ENCODE measurements at regions not wholly inside any gene's neighbourhood (a gene's known extent, or its start where the extent isn't known, plus 50 kb on each side); places are given as distances from the start of the nearest gene placed in this dataset.
"Not testable (repeated sequence)": the region's sequence is repeated elsewhere in the genome, so short reads cannot be mapped to it uniquely, and the experiment has no call there.

- Mint-ChIP-seq H3K4me3 (ENCODE audit: low read depth) (no peak overlapping the region), H3K27ac (no peak overlapping the region), H3K27me3 (ENCODE audit: low read depth) (no peaks in the 10 kb centered on the region), H3K9me3 (no peaks in the 10 kb centered on the region), H3K4me1 (ENCODE audit: low read depth) (no peaks in the 10 kb centered on the region), H3K36me3 (ENCODE audit: low read depth) (no peaks in the 10 kb centered on the region)
- DNase-seq (ENCODE audit: low spot score) = no peak
- intact Hi-C loops (cut with micrococcal nuclease) = no loop called here
Observed at GRCh38 chr16:9647981-9648701, 534.1 kb downstream of the GRIN2A start.

GRCh38 chr16:9650284-9650683 lies 531.9 kb downstream of the GRIN2A start:
- H3K4me1 Mint-ChIP-seq (ENCODE audit: low read depth) = no peaks in the 10 kb centered on the region
- H3K36me3 Mint-ChIP-seq (ENCODE audit: low read depth) = no peaks in the 10 kb centered on the region
- intact Hi-C loops (cut with micrococcal nuclease) = no loop called here
- H3K27me3 Mint-ChIP-seq (ENCODE audit: low read depth) = no peaks in the 10 kb centered on the region
- H3K9me3 Mint-ChIP-seq = peaks cover 4% of the 10 kb centered on the region
- no peak overlapping the region for H3K27ac Mint-ChIP-seq
- no peak overlapping the region for H3K4me3 Mint-ChIP-seq (ENCODE audit: low read depth)
- no peak for DNase-seq (ENCODE audit: low spot score)

- H3K27me3 Mint-ChIP-seq (ENCODE audit: low read depth) = no peaks in the 10 kb centered on the region
- H3K27ac Mint-ChIP-seq = no peak overlapping the region
- H3K4me3 Mint-ChIP-seq (ENCODE audit: low read depth) = no peak overlapping the region
- DNase-seq (ENCODE audit: low spot score) = no peak
- no peaks in the 10 kb centered on the region for H3K36me3 Mint-ChIP-seq (ENCODE audit: low read depth)
- peaks cover 12% of the 10 kb centered on the region for H3K9me3 Mint-ChIP-seq
- intact Hi-C loops (cut with micrococcal nuclease) = no loop called here
- H3K4me1 Mint-ChIP-seq (ENCODE audit: low read depth) = no peaks in the 10 kb centered on the region
Observed at GRCh38 chr16:9655051-9655450, 527.2 kb downstream of the GRIN2A start.

GRCh38 chr16:9657641-9658040 lies 524.6 kb downstream of the GRIN2A start:
- Mint-ChIP-seq H3K36me3 (ENCODE audit: low read depth) (no peaks in the 10 kb centered on the region), H3K27ac (no peak overlapping the region), H3K27me3 (ENCODE audit: low read depth) (no peaks in the 10 kb centered on the region), H3K4me3 (ENCODE audit: low read depth) (no peak overlapping the region), H3K9me3 (peaks cover 18% of the 10 kb centered on the region), H3K4me1 (ENCODE audit: low read depth) (no peaks in the 10 kb centered on the region)
- no peak for DNase-seq (ENCODE audit: low spot score)
- intact Hi-C loops (cut with micrococcal nuclease) = no loop called here

- no peak for DNase-seq (ENCODE audit: low spot score)
- no peaks in the 10 kb centered on the region for H3K27me3 Mint-ChIP-seq (ENCODE audit: low read depth)
- intact Hi-C loops (cut with micrococcal nuclease) = no loop called here
- no peaks in the 10 kb centered on the region for H3K36me3 Mint-ChIP-seq (ENCODE audit: low read depth)
- H3K27ac Mint-ChIP-seq = no peak overlapping the region
- H3K9me3 Mint-ChIP-seq = peaks cover 18% of the 10 kb centered on the region
- no peak overlapping the region for H3K4me3 Mint-ChIP-seq (ENCODE audit: low read depth)
- H3K4me1 Mint-ChIP-seq (ENCODE audit: low read depth) = no peaks in the 10 kb centered on the region
Observed at GRCh38 chr16:9658164-9658563, 524.1 kb downstream of the GRIN2A start.

- H3K4me3 Mint-ChIP-seq (ENCODE audit: low read depth) = no peak overlapping the region
- no peaks in the 10 kb centered on the region for H3K27me3 Mint-ChIP-seq (ENCODE audit: low read depth)
- H3K4me1 Mint-ChIP-seq (ENCODE audit: low read depth) = no peaks in the 10 kb centered on the region
- H3K36me3 Mint-ChIP-seq (ENCODE audit: low read depth) = no peaks in the 10 kb centered on the region
- no peak overlapping the region for H3K27ac Mint-ChIP-seq
- intact Hi-C loops (cut with micrococcal nuclease) = no loop called here
- no peak for DNase-seq (ENCODE audit: low spot score)
- peaks cover 22% of the 10 kb centered on the region for H3K9me3 Mint-ChIP-seq
Observed at GRCh38 chr16:9658586-9658985, 523.6 kb downstream of the GRIN2A start.

- Mint-ChIP-seq H3K4me3 (ENCODE audit: low read depth) (no peak overlapping the region), H3K27ac (no peak overlapping the region), H3K4me1 (ENCODE audit: low read depth) (no peaks in the 10 kb centered on the region), H3K36me3 (ENCODE audit: low read depth) (no peaks in the 10 kb centered on the region), H3K27me3 (ENCODE audit: low read depth) (no peaks in the 10 kb centered on the region), H3K9me3 (peaks cover 25% of the 10 kb centered on the region)
- intact Hi-C loops (cut with micrococcal nuclease) = no loop called here
- DNase-seq (ENCODE audit: low spot score) = no peak
Observed at GRCh38 chr16:9660898-9661297, 521.3 kb downstream of the GRIN2A start.

GRCh38 chr16:9661336-9662017 lies 520.8 kb downstream of the GRIN2A start:
- H3K36me3 Mint-ChIP-seq (ENCODE audit: low read depth) = no peaks in the 10 kb centered on the region
- H3K27ac Mint-ChIP-seq = no peak overlapping the region
- H3K9me3 Mint-ChIP-seq = peaks cover 28% of the 10 kb centered on the region
- no peaks in the 10 kb centered on the region for H3K27me3 Mint-ChIP-seq (ENCODE audit: low read depth)
- no peaks in the 10 kb centered on the region for H3K4me1 Mint-ChIP-seq (ENCODE audit: low read depth)
- DNase-seq (ENCODE audit: low spot score) = no peak
- intact Hi-C loops (cut with micrococcal nuclease) = no loop called here
- no peak overlapping the region for H3K4me3 Mint-ChIP-seq (ENCODE audit: low read depth)

- intact Hi-C loops (cut with micrococcal nuclease) = no loop called here
- Mint-ChIP-seq H3K4me3 (ENCODE audit: low read depth) (no peak overlapping the region), H3K27me3 (ENCODE audit: low read depth) (no peaks in the 10 kb centered on the region), H3K36me3 (ENCODE audit: low read depth) (no peaks in the 10 kb centered on the region), H3K4me1 (ENCODE audit: low read depth) (no peaks in the 10 kb centered on the region), H3K27ac (no peak overlapping the region), H3K9me3 (peaks cover 28% of the 10 kb centered on the region)
- DNase-seq (ENCODE audit: low spot score) = no peak
Observed at GRCh38 chr16:9663588-9663987, 518.6 kb downstream of the GRIN2A start.

- H3K36me3 Mint-ChIP-seq (ENCODE audit: low read depth) = no peaks in the 10 kb centered on the region
- H3K9me3 Mint-ChIP-seq = peaks cover 23% of the 10 kb centered on the region
- intact Hi-C loops (cut with micrococcal nuclease) = no loop called here
- no peak for DNase-seq (ENCODE audit: low spot score)
- H3K4me3 Mint-ChIP-seq (ENCODE audit: low read depth) = no peak overlapping the region
- no peaks in the 10 kb centered on the region for H3K4me1 Mint-ChIP-seq (ENCODE audit: low read depth)
- H3K27ac Mint-ChIP-seq = no peak overlapping the region
- H3K27me3 Mint-ChIP-seq (ENCODE audit: low read depth) = no peaks in the 10 kb centered on the region
Observed at GRCh38 chr16:9665851-9666271, 516.4 kb downstream of the GRIN2A start.

GRCh38 chr16:9666834-9667480 lies 515.3 kb downstream of the GRIN2A start:
- H3K4me1 Mint-ChIP-seq (ENCODE audit: low read depth) = no peaks in the 10 kb centered on the region
- no peak overlapping the region for H3K27ac Mint-ChIP-seq
- H3K27me3 Mint-ChIP-seq (ENCODE audit: low read depth) = no peaks in the 10 kb centered on the region
- H3K4me3 Mint-ChIP-seq (ENCODE audit: low read depth) = no peak overlapping the region
- no peaks in the 10 kb centered on the region for H3K36me3 Mint-ChIP-seq (ENCODE audit: low read depth)
- intact Hi-C loops (cut with micrococcal nuclease) = no loop called here
- DNase-seq (ENCODE audit: low spot score) = no peak
- peaks cover 21% of the 10 kb centered on the region for H3K9me3 Mint-ChIP-seq

GRCh38 chr16:9670033-9670432 lies 512.2 kb downstream of the GRIN2A start:
- Mint-ChIP-seq H3K4me1 (ENCODE audit: low read depth) (no peaks in the 10 kb centered on the region), H3K4me3 (ENCODE audit: low read depth) (no peak overlapping the region), H3K9me3 (peaks cover 9% of the 10 kb centered on the region), H3K27ac (no peak overlapping the region), H3K36me3 (ENCODE audit: low read depth) (no peaks in the 10 kb centered on the region), H3K27me3 (ENCODE audit: low read depth) (no peaks in the 10 kb centered on the region)
- intact Hi-C loops (cut with micrococcal nuclease) = no loop called here
- DNase-seq (ENCODE audit: low spot score) = no peak

GRCh38 chr16:9670616-9671015 lies 511.6 kb downstream of the GRIN2A start:
- intact Hi-C loops (cut with micrococcal nuclease); H3K27ac Mint-ChIP-seq; H3K4me1 Mint-ChIP-seq (ENCODE audit: low read depth): not testable (repeated sequence)

More at GRCh38 chr16:9670616-9671015, 511.6 kb downstream of the GRIN2A start:
- H3K4me3 Mint-ChIP-seq (ENCODE audit: low read depth); DNase-seq (ENCODE audit: low spot score); H3K9me3 Mint-ChIP-seq; H3K27me3 Mint-ChIP-seq (ENCODE audit: low read depth); H3K36me3 Mint-ChIP-seq (ENCODE audit: low read depth): not testable (repeated sequence)

Measured in activated T-helper 2 cell treated with anti-CD3 and anti-CD28 coated beads, Interferon-gamma antibody, Interleukin-2, Interleukin-4, amounts not matched to agents 10 μg/mL and 5 μg/mL and 100 μg/mL, durations not matched to agents 14 hours and 24 hours and 36 hours (primary cell).